ENCODE measurements at regions not wholly inside any gene's neighbourhood (a gene's known extent, or its start where the extent isn't known, plus 50 kb on each side); places are given as distances from the start of the nearest gene placed in this dataset.

GRCh38 chr11:23959462-23959861, 537.4 kb upstream of the LUZP2 start:
- no peak for TF ChIP-seq PATZ1 (CRISPR knock-in tag; IDR thresholded peaks at IDR 0.05; ENCODE audit: borderline replicate concordance)
- no peak for TF ChIP-seq TSHZ2 (CRISPR knock-in tag; IDR thresholded peaks at IDR 0.05)
- TF ChIP-seq CREB5 (CRISPR knock-in tag; IDR thresholded peaks at IDR 0.05; ENCODE audit: low read depth): no peak
- TF ChIP-seq ZC3H10 (CRISPR knock-in tag; IDR thresholded peaks at IDR 0.05): no peak
- no peak for TF ChIP-seq ZFP30 (CRISPR knock-in tag; IDR thresholded peaks at IDR 0.05)
- TF ChIP-seq GLIS3 (CRISPR knock-in tag; IDR thresholded peaks at IDR 0.05): no peak
- no peak for TF ChIP-seq ARNTL (CRISPR knock-in tag; IDR thresholded peaks at IDR 0.05; ENCODE audit: borderline replicate concordance, low read depth)
- no peak for TF ChIP-seq CSDC2 (CRISPR knock-in tag; IDR thresholded peaks at IDR 0.05)
- TF ChIP-seq ZNF565 (CRISPR knock-in tag; conservative IDR thresholded peaks at IDR 0.05; ENCODE audit: low read depth): no peak
